Thoracic aorta (tissue), 2 donors: ENCODE measurements at regions not wholly inside any gene's neighbourhood (a gene's known extent, or its start where the extent isn't known, plus 50 kb on each side); places are given as distances from the start of the nearest gene placed in this dataset.

Experiments
- ATAC-seq: fragments of 150-250 bp; one replicate; pipeline ENCODE4 v1.8.0; 2017; ENCODE audit warnings: low read depth; ENCODE audit not compliant: insufficient number of reproducible peaks, low FRiP score
- DNase-seq: peaks from one replicate; pipeline ENCODE4 v3.0.0-alpha.2; 2020; ENCODE audit warnings: low spot score
- H3K27ac ChIP-seq, 2 donors: fragments of 200-600 bp; sonication (generic); 1 replicate in 1 of 2; 2 replicates in 1 of 2; pipeline ENCODE4 v1.5.1; 2016; ENCODE audit warnings: mild to moderate bottlenecking in 2 of 2, moderate library complexity in 2 of 2
- H3K27me3 ChIP-seq: fragments of 200-600 bp; sonication (generic); replicated peaks from 2 replicates; pipeline ENCODE4 v1.6.0; 2016; ENCODE audit warnings: mild to moderate bottlenecking; ENCODE audit not compliant: insufficient read depth
- H3K36me3 ChIP-seq: fragments of 200-600 bp; sonication (generic); one replicate; pipeline ENCODE4 v1.5.1; 2016
- H3K4me1 ChIP-seq, 2 donors: fragments of 200-600 bp; sonication (generic); 1 replicate in 1 of 2; 2 replicates in 1 of 2; pipeline versions ENCODE4 v1.5.1 to v1.6.0; 2016; ENCODE audit warnings: low read depth in 2 of 2, mild to moderate bottlenecking in 1 of 2; ENCODE audit not compliant: control insufficient read depth in 1 of 2
- H3K4me3 ChIP-seq: fragments of 200-600 bp; sonication (generic); 2 replicates; pipeline ENCODE4 v1.5.1; 2016; ENCODE audit warnings: mild to moderate bottlenecking
- H3K9me3 ChIP-seq: fragments of 200-600 bp; sonication (generic); 2 replicates; pipeline ENCODE4 v1.5.1; 2016
- TF ChIP-seq, protein P1 (sequence below): fragments of 200-600 bp; sonication (generic); IDR thresholded peaks from one replicate; pipeline ENCODE4 v1.5.1; 2019; ENCODE audit warnings: antibody characterized with exemption

DNA sequence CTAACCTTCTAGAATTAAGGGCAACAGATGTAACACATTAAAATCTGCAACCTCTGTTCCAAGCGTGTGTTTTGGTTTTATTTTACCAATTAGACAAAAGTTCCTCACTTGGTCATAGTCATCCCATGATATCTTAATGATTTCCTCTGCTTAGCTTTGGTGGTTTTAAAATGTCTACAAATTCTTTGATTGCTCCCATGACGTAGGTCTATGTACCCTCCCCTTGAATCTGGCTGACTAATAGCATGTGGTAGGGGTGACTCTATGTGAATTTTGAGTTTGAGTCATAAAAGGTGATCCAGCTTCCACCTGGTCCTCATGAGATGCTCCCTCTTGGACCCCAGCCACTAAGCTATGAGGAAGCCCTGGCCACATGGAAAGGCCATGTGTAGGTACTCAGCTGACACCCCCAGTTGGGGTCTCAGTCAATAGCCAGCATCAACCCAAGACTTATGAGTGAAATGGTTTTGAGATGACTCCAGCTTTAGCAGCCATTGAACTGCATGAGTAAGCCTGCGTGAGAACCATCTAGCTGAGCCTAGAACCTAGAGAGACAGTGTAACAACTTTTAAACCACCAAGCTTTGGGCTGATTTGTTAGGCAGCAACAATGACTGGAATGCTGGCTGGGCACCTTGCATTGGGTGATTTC, 247.1 kb downstream of the MSRB3 start:
- ATAC-seq (no peak), DNase-seq (no peak)
- H3K27me3 ChIP-seq, result no peaks in the 10 kb centered on the region
- TF ChIP-seq, protein P1, sequence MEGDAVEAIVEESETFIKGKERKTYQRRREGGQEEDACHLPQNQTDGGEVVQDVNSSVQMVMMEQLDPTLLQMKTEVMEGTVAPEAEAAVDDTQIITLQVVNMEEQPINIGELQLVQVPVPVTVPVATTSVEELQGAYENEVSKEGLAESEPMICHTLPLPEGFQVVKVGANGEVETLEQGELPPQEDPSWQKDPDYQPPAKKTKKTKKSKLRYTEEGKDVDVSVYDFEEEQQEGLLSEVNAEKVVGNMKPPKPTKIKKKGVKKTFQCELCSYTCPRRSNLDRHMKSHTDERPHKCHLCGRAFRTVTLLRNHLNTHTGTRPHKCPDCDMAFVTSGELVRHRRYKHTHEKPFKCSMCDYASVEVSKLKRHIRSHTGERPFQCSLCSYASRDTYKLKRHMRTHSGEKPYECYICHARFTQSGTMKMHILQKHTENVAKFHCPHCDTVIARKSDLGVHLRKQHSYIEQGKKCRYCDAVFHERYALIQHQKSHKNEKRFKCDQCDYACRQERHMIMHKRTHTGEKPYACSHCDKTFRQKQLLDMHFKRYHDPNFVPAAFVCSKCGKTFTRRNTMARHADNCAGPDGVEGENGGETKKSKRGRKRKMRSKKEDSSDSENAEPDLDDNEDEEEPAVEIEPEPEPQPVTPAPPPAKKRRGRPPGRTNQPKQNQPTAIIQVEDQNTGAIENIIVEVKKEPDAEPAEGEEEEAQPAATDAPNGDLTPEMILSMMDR, result no peak
- H3K4me3 ChIP-seq, result no peak overlapping the region
- H3K36me3 ChIP-seq, result no peaks in the 10 kb centered on the region
- no peak overlapping the region for H3K27ac ChIP-seq
- no peaks in the 10 kb centered on the region for H3K4me1 ChIP-seq
- H3K9me3 ChIP-seq, result no peaks in the 10 kb centered on the region

DNA sequence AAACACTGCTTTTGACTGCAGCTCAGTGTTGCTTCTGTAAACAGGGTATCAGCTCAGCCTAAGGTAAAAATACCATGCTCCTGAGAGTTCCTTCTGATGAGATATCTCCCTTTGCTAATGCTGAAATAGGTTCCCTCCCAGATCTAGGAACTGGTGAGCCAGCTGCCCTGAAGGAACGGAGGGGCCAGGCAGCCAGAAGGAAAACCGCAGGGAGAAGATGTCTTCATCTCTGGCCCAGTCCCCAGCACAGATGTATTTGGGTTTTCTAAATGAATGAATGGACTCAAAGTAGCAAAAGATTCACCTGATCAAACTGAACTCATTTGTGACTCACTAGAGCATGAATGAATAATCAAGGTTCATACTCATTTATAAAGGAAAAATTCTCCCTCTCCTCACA, 247.8 kb downstream of the MSRB3 start:
- no peaks in the 10 kb centered on the region for H3K36me3 ChIP-seq
- no peaks in the 10 kb centered on the region for H3K4me1 ChIP-seq
- TF ChIP-seq, protein P1, result no peak
- ATAC-seq (no peak), DNase-seq (no peak)
- no peak overlapping the region for H3K27ac ChIP-seq
- H3K9me3 ChIP-seq, result no peaks in the 10 kb centered on the region
- H3K27me3 ChIP-seq, result no peaks in the 10 kb centered on the region
- H3K4me3 ChIP-seq, result no peak overlapping the region

DNA sequence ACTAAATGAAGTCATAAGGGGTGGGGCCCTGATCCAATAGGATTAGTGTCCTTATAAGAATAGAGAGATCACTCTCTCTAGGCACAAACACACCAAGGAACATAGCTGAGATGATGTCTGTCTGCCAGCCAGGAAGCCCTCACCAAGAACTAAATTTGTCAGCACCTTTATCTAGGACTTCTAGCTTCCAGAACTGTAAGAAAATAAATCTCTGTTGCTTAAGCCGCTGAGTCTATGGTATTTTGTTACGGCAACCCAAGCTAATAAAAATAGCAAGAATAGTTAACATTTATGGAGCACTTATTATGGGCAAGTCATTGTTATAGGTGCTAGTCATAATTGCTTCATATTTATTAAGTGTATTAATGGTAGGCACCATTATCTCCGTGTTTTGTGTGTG, 249.6 kb downstream of the MSRB3 start:
- no peaks in the 10 kb centered on the region for H3K27me3 ChIP-seq
- no peak overlapping the region for H3K27ac ChIP-seq
- no peaks in the 10 kb centered on the region for H3K36me3 ChIP-seq
- TF ChIP-seq, protein P1, result no peak
- DNase-seq (no peak), ATAC-seq (no peak)
- H3K4me1 ChIP-seq, result no peaks in the 10 kb centered on the region
- no peaks in the 10 kb centered on the region for H3K9me3 ChIP-seq
- no peak overlapping the region for H3K4me3 ChIP-seq

DNA sequence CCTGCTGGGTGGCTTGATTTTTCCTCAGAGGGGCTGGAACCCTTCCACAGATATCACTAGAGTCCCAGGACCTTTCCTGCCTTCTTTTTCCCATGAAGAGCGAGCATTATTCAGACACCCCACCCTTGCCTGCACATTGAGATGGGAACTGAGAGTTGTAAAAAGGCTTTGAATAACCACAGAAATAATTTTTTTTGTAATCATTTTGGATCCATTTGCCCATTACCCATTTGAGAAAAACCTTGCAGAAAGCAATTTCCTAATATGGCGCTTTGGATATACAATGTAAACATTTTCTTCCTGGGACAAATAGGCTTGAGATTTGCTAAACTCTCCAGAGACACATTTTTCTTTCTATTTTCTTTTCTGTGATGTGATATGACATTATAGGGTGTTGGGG, 250.6 kb downstream of the MSRB3 start:
- H3K36me3 ChIP-seq, result no peaks in the 10 kb centered on the region
- no peaks in the 10 kb centered on the region for H3K4me1 ChIP-seq
- ATAC-seq (no peak), DNase-seq (no peak)
- no peak overlapping the region for H3K4me3 ChIP-seq
- H3K9me3 ChIP-seq, result no peaks in the 10 kb centered on the region
- H3K27ac ChIP-seq, result no peak overlapping the region
- H3K27me3 ChIP-seq, result no peaks in the 10 kb centered on the region
- TF ChIP-seq, protein P1, result no peak

DNA sequence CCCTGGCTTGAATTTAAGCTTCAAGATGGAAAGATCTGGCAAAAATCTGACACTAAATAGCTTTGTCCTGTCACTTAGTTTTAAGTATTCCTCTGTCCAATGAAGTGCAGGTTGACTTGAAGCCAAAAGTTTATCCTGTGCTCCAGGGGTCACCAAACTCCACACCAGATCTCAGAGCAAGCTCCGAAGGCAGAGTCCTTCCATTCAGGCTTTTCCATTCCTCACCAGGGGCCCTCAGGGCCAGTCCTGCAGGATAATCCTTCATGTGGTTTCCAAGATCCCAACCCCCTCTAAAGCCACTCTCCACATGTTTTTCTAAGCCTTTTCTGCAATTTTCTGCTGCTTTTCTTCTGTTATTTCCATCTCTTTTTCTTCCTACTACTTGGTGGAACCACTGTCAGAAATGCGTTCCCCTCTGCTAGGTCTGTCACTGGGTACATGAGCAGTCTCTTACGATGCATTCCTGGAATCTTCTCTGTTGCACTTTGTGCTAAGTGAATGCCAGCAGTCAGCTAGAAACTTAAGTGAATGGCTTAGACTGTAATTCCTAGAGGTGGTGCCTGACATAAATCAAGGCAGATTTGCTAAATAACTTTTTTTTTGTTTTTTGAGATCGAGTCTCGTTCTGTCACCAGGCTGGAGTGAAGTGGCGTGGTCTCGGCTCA, 251.4 kb downstream of the MSRB3 start:
- Histone ChIP-seq H3K4me3 (no peak overlapping the region), H3K9me3 (no peaks in the 10 kb centered on the region), H3K27me3 (no peaks in the 10 kb centered on the region), H3K4me1 (no peaks in the 10 kb centered on the region), H3K27ac (no peak overlapping the region), H3K36me3 (no peaks in the 10 kb centered on the region)
- no peak for DNase-seq
- ATAC-seq, result no peak
- TF ChIP-seq, protein P1, result no peak
